EH (cell line): ENCODE measurements at regions not wholly inside any gene's neighbourhood (a gene's known extent, or its start where the extent isn't known, plus 50 kb on each side); places are given as distances from the start of the nearest gene placed in this dataset.
"Not testable (repeated sequence)": the region's sequence is repeated elsewhere in the genome, so short reads cannot be mapped to it uniquely, and the experiment has no call there.

Source experiments
- DNase-seq: peaks from one replicate; pipeline ENCODE4 v3.0.0-alpha.2; 2015; ENCODE audit warnings: low read depth

DNA sequence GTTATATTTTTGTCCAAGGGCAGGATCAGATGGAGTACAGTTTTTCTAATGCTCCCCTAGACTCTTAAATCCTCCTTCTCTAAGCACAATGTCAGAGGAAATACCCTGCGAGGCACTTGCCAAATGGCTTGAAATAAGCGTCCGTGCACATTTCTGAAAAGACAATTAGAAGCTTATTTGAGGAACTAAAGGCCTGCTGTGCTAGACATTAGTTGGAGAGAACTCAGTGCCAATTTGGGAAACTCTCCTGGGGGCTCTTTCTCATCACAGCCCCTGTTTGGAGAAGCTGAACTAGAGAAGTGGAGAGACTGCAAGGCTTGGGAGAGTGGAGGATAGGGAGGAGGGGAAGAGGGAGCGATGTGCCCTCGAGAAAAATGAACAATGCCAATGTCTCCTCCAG lies 247.6 kb upstream of the C2CD4B start:
- no peak for DNase-seq

DNA sequence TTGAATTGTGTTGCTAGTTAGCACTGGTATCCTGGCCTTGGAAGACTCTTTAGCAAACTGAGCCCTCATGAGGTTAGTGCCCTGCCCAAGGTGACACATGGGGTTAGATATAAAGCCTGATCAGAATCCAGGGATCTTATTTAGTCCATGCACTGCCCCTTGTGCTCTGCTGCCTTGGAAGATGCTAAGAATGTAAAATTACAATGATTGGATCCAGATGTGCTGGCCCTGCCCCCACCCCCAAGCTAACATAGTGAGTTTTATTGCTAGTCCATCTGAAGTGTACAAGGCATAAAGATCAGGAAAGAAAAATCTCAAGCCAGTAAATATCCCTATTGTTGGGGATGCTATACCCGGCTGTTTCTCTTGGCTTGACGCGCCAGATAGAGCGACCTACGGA lies 248.1 kb upstream of the C2CD4B start:
- peak; percentile 69 for DNase-seq

DNA sequence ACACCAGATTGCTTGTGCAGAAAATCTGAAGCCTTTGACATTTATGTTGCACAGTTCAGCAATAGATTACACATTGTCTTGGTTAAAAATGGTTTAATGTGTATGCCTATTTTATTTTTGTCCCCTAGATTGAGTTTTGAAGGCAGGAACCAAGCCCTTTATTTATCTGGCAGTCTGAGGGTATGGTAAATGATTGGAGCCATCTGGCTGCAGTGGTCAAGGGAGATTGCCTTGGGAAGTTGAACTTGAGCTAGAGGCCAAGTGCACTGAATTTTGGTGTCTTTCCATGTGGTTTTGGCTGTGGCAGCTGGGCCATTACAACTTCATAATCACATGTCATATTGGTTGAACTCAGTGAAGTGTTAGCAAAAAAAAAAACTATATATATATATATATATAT lies 248.7 kb upstream of the C2CD4B start:
- peak; percentile 22 for DNase-seq

DNA sequence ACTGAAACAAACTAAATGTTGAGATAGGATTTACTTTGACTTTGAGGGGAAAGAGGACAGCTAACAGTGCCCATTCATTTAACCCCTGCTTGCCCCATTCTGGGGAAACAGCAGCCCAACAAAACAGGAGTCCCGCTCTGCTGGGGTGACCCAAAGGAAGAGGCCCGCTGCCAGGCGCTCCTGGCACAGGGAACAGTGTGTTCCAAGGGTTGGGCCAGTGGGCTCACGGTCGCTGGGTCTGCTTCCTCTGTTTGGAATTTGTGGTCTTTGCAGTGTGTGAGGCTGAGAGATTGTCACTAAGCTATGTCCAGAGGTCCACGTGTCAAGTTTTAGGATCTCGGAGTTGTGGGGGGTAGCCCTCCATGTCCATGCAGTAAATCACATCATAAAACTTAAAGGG lies 250.4 kb upstream of the C2CD4B start:
- DNase-seq, result no peak

DNA sequence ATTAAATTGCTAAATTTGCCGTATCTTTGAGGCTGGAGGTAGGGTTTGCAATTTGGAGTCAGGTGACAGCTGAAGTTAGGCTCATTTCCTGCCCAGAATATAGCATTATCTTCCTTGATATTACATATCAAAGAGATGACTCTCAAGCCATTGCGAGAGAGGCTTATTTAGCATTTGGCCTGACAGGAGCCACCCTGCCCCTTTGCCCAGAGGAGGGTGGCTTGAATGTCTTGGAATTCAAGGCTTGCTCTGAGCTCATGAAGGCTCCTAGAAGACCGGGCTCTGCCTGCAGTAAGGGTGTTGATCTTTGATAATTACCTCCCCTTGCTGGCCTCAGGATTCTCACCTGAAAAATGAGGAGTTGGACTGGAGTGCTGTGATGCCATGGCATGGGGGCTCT lies 251.4 kb upstream of the C2CD4B start:
- DNase-seq, result peak; percentile 16

DNA sequence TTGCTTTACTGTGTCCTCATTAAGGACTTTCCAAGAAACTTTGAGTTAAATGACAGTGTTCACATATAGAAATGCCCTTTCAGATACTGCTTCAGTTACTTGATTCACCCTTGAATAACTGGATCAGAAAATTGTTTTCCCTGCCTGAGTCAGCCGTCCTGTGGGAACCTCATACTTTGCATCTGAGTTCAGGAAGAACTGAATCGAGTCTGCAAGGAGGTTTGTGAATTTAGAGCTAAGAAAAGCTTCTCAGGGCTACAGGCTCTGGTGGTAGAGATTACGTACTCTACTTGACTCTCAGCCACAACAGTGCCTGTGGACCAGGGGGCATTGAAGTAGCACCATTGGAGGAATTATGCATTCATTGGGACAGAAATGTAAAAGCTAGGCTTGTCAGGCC lies 252.4 kb upstream of the C2CD4B start:
- DNase-seq, result peak; percentile 49

DNA sequence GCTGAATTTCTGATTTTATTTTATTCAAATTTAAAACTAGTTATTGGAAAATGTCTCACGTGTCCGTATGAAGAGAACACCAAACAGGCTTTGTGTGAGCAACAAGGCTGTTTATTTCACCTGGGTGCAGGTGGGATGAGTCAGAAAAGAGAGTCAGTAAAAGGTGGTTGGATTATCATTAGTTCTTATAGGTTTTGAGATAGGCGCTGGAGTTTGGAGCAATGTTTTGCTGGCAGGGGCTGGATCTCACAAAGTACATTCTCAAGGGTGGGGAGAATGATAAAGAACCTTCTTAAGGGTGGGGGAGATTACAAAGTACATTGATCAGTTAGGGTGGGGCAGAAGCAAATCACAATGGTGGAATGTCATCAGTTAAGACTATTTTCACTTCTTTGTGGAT lies 253.4 kb upstream of the C2CD4B start:
- not testable (repeated sequence) for DNase-seq

DNA sequence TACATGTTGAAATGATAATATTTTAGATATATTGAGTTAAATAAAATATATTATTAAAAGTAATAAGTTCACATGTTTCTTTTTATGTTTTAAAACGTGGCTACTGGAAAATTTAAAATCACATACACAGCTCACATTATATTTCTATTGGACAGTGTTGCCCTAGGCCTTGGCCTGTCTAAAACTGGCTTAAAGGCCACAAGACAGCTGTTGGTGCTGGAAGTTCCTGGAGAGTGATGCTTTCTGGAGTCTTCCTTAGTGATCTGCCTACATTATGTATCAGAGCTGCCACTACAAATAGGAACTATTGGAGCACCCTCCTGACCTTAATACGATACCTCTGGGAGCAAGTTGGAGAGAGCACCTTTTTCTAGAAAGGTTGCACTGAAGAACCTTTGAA lies 254.1 kb upstream of the C2CD4B start:
- no peak for DNase-seq

DNA sequence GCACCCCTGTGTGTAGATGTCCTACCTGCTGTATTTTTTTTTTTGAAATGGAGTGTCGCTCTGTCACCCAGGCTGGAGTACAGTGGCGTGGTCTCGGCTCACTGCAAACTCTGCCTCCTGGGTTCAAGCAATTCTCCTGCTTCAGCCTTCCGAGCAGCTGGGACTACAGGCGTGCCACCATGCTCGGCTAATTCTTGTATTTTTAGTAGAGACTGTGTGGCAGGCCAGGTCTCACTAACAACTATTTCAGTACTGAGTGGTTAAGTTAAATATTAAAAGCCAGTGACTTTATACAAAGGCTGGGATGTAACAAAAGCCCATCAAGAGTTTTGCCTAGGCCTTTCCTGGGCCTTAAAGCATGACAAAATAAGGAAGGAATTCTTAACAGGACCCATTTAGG lies 255.3 kb upstream of the C2CD4B start:
- not testable (repeated sequence) for DNase-seq

DNA sequence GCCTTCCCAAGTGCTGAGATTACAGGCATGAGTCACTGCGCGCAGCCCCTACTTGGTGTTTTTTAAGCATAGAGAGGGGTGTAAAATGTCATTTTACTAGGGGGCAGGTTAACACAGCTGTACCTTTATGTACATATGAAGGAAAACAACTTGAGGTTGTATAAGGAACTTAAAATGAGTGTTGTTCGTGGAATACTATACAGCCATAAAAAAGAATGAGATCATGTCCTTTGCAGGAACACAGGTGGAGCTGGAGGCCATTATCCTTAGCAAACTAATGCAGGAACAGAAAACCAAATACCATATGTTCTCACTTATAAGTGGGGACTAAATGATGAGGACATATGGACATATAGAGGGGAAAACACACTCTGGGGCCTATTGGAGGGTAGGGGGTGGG lies 256.2 kb upstream of the C2CD4B start:
- DNase-seq, result no peak

DNA sequence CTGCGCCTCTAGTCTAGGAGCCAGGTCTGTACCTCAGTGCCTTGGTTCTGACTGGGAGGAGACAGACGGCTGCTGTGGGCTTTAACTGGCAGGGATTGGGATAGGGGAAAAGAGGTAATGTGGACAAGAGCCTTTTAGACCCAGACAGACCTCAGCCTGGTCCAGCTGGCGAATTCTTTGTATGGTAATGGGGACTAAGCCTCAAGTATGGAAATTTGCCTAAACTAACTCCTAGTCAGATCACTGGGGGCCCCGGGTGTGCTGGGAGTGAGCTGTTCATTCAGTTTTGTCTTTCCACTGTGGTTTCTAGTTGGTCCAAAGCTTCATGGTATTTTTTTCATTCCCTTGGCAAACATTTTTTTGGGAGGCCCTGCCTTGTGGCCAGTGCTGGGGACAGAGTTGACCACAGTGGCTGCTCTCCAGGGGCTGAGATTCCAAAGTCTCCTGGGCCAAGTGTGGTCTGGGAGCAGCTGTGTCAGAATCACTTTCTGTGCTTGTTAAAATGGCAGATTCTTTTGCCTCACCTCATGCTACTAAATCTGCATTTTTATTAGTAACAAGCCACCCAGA lies 261.4 kb upstream of the C2CD4B start:
- peak; percentile 88 for DNase-seq

DNA sequence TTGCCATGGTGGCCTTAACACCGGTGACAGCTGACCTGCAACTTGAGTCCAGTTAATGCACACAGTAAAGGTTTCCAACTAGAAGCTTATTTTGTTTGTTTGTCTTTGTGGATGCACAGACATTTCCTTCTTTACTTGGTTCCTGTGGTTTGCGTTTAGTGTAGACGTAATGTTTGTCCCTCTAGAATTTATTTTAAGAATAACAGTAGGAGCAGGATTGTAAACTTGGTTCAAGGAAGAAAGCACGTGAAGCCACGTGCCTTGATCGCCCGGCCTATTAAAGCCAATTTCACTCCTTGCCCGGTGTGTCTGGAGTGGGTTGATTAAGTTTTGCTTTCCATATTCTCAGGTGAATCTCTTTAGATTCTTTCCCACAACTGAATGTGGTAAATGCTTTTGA lies 263.2 kb upstream of the C2CD4B start:
- no peak for DNase-seq

DNA sequence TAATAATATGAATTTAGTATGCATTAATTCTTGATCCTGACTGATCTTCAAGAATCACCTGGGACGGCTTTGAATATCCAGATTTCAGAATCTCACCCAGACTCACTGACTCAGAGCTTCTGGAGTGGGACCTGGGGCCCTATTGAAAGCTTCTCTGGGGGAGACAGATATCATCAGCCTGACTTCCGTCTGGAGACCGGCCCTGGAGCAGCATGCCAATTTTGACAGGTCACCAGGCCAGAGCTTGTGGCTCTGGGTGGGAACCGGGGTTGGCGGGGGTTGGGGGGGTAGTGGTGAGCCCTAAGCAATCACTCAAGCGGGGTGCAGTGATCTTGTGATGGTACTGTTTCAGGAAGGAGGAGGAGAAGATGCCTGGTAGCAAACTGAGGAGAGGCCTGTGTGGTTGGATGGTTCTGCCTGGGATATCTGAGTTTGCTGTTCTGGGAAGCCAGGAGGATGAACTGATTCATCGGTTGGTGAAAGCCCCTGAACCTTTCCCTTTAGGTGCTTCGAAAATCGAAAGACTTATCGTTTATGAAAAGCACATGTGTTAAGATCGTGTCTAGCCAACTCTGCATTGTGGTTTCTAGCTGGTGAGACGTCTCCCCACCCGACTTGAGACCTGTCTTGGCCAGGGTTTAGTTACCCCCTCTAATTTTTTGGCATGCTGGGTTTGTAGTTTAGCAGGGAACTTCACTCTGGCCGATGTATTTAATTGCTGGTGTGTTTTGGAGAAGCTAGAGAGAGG lies 263.9 kb upstream of the C2CD4B start:
- peak; percentile 50 for DNase-seq

DNA sequence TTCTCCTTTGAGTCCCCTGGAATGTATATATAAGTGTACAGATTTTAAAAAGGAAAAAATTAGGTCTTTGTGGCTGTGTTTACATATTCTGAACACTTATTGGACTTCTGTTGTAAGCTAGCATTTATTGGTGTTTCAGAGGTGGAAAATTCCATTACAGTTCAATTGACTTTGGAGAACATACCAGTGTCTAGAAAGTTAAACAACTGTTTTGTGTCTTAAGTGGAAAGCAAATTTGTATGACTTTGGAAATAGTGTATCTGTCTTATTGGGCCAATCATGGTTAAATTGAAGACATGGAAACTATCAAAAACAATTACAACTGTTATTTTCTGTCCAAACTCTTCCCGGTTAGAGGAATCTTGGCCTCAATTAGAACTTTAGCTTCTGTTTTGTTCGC lies 265.0 kb upstream of the C2CD4B start:
- no peak for DNase-seq

DNA sequence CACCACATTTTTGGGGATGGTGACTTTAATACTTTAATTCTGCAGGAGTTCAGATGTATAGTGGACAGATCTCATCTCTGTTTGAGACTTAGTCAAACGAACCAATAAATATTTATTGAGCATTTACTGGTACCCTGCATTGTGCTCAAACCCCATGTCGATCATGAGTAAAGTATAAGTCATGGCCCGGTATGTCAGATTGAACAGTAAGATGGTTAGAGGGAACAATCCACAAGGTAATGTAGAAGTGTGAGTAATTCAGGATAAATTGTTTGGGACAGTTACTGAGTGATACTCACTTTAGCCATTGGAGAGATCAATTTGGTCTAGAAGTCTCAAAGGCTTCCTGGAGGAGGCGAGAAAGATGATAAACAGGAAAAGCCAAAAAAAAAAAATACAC lies 265.5 kb upstream of the C2CD4B start:
- no peak for DNase-seq

DNA sequence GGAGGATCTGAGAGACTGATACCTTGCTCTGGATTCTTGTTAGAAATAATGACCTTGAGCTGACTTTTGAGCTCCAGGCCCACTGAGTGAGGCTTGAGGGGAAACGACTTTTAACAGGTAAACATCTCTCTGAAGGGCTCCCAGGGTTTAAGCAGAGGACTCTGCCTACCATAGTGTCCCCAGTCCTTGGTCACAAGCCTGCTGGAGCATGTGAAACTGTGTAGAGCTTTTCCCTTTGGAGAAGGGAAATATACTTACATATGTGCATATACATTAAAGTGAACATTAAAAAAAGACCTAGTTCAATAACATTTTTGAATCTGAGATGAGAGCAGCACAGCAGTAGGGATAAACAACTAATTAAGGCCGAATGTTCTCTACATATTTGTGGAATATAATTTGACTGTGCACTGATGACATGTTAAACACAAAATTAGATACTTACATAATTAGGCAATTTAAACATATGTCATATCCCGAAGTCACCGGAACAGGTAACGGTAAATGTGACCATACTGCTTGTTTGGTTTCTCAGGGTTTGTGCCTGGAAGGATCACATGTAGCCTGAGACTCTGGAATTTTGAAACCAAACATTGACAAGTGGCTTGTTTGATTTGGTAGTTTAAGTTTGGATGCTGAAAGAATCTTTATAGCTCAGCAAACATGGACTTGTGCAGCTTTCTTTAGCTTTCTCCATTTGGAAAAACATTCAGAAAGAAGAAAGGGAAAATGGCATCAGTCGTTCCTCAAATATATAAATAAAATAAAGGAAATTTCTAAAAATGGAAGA lies 266.1 kb upstream of the C2CD4B start:
- no peak for DNase-seq

DNA sequence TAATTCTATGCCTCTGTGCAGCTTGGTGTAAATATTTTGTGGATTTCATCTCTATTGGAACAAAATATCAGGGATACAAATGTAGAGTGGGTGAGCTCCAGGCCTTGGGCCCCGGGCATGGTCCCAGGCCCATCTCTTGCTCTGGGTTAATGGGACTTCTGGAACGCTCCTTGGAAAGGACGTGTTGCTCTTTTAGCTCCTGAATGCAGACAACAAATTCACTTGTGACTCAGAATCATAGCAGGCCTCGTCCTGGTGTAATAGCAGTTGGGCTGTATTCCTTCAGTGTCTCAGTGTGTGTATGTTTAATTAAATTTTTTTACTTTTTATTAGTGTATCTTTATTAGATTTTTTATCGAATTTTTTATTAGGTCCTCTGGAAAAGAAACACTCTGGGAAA lies 266.7 kb upstream of the C2CD4B start:
- DNase-seq, result no peak

DNA sequence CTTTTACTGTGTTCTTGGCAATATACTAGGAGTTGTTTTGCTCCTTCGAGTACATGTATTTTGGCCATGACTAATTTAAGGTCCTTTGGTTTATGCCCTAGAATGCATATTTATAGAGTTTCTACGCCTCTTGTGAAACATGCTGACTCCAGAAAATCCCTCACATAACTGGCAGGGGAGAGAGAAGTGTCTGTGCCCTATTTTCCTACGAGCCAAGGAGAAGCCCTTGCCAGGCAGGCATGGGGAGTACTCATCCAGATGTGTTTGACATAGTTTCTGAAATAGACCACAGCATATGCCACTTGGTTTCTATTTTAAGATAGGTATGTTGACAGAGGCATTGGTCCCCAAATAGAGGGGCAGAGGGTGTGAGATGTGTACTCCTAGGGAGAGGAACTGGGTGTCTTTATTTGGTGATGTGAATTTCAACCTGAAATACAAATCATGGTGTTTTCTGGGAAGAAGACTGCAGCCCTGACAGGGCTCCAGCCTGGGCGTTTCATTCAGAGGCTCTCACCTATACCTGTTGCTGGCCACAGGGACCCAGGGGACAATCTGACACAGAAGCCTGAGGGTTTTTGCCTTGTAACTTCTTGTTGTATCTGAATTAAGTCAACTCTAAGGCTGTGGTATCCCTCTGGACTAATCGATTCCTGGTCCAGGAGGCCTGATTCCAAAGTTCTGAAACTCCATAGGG lies 267.8 kb upstream of the C2CD4B start:
- peak; percentile 34 for DNase-seq

DNA sequence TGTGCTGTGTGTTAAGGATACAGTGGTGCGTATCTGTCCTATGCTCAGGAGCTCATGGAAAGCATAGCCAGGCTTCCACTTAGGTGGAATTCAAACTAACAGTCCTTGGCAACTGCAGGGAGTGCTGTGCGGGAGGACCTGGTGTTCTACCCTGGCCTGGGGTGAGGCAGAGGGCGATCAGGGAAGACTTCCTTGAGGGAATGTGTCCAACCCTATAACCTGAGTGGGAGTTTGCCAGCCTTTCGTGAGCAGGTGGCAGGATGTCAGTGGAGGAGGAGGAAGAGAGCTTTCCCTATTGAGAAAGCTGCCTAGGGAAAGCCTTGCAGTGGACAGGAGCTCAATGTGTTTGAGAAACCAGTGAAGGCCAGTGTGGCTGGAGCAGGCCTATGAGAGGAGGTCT lies 271.1 kb upstream of the C2CD4B start:
- no peak for DNase-seq

DNA sequence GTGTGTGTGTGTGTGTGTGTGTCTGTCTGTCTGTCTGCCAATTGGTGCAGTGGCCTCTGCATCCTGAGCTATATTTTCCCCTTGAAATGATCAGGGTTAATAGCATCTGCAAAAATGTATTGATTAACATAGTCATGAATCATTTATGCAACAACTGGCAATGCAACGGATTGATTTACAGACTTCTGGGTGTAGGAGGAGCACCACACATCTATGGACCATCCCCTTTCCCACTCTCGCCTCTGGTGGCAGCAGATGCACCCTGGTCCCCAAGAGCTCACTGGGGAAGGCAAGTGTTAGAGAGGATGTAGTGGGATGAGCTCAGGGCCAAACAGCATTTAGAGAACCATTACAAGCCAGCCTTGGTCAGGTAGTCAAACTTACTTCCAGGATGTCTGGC lies 272.7 kb upstream of the C2CD4B start:
- DNase-seq, result no peak

DNA sequence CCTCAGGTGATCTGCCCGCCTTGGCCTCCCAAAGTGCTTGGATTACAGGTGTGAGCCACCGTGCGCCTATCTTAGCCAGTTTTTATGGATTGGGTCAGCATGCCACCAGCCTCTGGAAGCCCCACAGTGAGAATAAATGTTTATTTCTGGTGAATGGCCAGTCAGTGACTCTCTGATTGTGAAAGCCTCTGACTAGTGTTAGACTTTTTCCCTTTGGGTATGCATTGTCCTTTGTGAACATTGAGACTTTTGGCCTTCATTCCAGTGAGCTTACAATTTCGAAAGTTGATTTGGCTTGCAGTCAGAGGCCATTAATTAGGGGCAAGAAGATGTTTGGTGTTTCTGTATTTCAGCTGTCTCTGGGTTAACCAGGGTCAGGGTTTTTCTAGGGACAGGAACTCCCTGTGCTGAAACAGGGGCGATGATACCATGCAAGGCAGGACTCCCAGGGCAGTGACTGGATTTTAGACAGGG lies 274.5 kb upstream of the C2CD4B start:
- DNase-seq, result peak; percentile 84

DNA sequence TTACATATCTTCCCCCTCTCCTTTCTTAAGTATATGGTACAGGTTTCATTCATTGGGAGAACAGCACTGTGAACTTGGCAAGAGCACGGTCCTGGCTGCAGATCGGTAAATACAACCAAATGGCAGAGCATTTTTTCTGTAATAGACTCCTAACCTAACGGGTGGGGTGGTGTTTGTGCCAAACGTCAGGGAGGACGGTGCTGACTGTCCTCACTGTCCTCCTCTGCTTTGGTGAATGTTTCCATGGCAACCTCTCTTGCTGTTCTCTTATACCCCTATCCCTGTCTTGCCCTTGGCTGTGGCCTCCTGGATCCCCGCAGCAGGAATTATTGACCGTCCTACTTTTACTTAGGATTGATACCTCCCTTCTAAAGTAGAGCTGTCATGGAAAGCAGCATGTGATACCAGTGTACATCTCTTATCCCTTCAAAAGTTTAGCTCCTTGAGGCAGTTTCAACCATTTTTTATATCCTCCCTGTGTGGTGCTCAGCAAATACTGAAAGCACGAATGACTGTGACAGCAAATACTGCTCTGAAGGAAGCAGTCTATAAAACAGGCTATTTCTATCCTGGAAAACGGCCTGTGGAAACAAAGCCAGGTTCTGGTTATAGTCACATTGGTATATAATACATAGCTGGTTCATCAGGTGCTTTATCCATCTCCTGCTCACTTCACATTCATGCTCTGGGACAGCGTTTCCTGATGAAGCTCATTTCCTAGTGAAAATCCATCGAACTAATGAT lies 275.4 kb upstream of the C2CD4B start:
- peak; percentile 24 for DNase-seq
